ENCODE measurements at regions not wholly inside any gene's neighbourhood (a gene's known extent, or its start where the extent isn't known, plus 50 kb on each side); places are given as distances from the start of the nearest gene placed in this dataset.

DNA sequence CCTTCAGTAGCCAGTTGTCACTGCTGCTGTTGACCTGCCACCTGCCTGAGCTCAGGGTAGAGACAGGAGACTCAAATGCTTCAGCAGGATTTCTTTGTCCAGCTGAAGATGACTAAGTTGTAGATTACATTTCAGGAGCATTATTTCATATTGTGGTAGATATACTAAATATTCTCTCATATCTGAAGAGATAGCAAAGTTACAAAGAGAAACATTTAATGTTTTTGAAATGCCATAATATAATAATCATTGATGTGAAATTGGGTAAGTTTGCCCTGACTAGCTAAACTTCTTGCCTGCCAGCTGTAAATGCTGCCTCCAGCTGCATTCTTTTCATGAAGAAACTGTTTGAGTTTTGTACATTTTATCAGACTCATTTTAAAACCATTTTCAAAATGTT is 247.6 kb upstream of the CNKSR2 start:
- Mint-ChIP-seq H3K27ac (no peak overlapping the region), H3K4me3 (no peak overlapping the region), H3K36me3 (no peaks in the 10 kb centered on the region), H3K9me3 (peaks cover 0 to 3% (median 1%) of the 10 kb centered on the region in 3 donors), H3K27me3 (no peaks in the 10 kb centered on the region), H3K4me1 (no peaks in the 10 kb centered on the region)

DNA sequence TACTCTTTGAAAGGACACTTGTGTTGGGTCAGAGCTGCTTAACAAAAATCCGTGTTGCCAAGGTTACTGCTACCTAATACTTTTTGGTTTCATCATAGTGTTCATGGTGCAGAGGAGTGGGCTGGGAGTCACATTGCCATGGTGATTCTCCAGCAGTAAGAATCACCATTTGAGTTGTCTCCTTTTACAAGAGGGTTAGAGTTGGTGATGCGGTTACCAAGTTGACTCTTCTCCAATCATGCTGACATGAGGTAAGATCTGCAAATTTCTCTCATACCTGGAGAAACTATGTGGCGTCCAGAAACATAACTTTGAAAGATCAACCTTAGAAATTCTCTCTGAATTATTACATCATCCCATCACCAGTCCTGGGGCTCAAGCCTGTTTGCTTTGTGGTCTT is 242.9 kb upstream of the CNKSR2 start:
- no peak overlapping the region for H3K4me3 Mint-ChIP-seq
- H3K9me3 Mint-ChIP-seq: peaks cover 1 to 9% (median 3%) of the 10 kb centered on the region in 3 donors
- no peaks in the 10 kb centered on the region for H3K4me1 Mint-ChIP-seq
- no peaks in the 10 kb centered on the region for H3K27me3 Mint-ChIP-seq
- no peak overlapping the region for H3K27ac Mint-ChIP-seq
- no peaks in the 10 kb centered on the region for H3K36me3 Mint-ChIP-seq

DNA sequence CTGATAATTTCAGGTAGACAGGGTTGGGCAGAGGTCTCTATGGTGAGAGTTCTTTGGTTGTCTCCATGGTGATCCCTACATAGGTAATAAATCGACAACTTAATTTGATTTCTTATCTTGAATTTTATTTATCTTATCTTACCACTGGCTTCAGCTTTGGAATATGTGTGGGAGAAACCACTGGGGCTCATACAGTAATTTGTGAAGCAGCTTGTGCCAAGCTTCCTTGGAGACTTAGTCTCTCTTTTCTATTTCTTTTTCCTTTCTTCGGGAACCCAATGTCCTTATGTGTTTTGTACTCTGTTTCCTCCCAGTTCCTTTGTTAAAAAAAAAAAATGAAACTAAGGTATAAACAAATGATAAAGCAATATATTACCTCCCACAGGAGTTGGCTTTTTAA is 242.4 kb upstream of the CNKSR2 start:
- Mint-ChIP-seq H3K27me3 (no peaks in the 10 kb centered on the region), H3K4me3 (no peak overlapping the region), H3K36me3 (no peaks in the 10 kb centered on the region), H3K4me1 (no peaks in the 10 kb centered on the region), H3K27ac (no peak overlapping the region), H3K9me3 (peaks cover 1 to 9% (median 4%) of the 10 kb centered on the region in 3 donors)

DNA sequence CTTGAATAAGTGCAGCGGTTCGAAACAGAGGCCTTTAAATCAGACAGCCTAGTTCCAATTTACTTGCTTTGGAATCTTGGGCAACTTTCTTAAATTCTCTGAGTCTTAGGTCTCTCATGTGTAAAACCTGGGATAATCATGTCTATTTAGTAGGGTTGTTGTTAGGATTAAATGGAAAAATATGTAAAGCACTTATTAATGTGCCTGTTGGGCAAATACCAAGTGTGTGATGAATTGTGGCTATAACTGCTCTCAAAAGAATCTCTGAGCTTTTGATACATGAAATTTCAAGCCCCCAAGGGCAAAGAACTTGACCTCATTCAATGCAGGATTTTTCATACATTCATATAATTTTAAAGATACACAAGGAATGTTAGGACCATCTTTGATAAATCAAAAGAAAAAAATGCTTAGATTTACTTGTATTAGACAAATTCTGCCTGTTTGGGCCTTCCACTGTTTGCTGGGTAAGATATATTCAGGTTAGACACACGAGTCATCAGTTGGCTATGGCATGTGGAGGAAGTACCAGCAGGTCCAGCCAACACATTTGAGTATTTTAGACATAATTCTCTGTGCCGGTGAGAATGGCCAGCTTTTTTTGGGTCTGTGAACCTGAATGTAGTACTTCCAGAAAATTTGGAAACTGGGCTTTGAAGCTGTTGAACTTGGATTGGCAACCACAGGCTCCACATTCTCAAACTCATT is 241.4 kb upstream of the CNKSR2 start:
- Mint-ChIP-seq H3K27me3 (no peaks in the 10 kb centered on the region), H3K9me3 (peaks cover 1 to 9% (median 4%) of the 10 kb centered on the region in 3 donors), H3K4me1 (no peaks in the 10 kb centered on the region), H3K27ac (no peak overlapping the region), H3K36me3 (no peaks in the 10 kb centered on the region), H3K4me3 (no peak overlapping the region)

DNA sequence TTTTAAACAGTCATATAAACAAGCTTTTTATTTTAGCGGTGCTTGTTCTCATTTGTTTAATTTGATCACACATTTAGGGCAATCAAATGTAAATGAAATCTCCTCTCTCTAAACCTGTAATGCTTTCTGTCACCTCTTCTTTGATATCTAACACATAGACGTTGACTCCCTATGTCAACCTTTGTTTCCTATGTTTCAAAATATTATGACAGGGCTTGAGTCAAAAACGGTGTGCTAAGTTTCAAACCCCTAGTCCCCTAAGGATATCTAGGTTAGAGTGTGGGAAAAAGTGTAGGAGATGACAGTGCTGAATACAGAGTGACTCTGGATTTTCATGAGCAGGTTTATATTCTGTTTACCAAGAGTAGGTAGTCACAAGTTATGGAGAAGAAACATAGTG is 224.0 kb upstream of the CNKSR2 start:
- Mint-ChIP-seq H3K27ac (no peak overlapping the region), H3K4me1 (no peaks in the 10 kb centered on the region), H3K27me3 (peaks cover 4% of the 10 kb centered on the region), H3K4me3 (no peak overlapping the region), H3K9me3 (no peaks in the 10 kb centered on the region), H3K36me3 (no peaks in the 10 kb centered on the region)

DNA sequence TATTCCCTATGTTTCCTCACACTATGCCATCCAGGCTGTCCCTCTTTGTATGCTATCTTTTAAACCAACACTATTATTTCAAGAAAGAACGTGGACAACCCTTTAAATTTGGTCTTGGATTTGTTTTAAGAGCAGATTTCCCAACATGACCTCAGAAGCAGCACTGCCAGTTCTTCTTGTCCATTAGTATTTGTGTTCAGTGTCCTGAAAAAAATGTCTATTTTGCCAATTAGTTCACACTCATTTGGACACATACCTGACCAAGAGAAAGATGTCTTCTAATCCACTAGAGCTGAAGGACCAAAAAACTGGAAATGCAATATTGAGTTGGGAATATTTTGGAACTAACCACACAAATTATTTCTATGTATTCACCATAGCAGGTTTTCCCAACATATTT is 223.2 kb upstream of the CNKSR2 start:
- H3K27me3 Mint-ChIP-seq: peaks cover 4% of the 10 kb centered on the region
- H3K27ac Mint-ChIP-seq: no peak overlapping the region
- H3K4me1 Mint-ChIP-seq: no peaks in the 10 kb centered on the region
- H3K36me3 Mint-ChIP-seq: no peaks in the 10 kb centered on the region
- H3K4me3 Mint-ChIP-seq: no peak overlapping the region
- no peaks in the 10 kb centered on the region for H3K9me3 Mint-ChIP-seq

DNA sequence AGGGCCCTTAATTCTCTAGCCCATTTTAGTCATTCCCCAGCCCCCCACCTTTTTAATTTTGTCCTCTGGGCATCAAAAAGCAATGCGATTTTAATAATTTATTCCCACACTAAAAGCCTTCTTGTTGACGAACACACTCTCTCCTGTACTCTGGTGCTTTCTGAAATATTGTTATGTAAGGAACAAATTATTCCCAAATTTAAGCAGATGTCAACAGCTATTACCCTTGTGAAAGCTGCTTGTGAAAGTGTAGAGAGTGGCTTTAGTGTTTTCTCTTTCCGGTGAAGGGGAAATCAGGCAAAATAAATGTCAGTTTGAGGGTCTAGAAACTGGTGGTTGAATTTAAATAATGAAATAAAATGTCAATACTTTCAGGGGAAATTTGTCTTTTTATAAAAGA is 221.2 kb upstream of the CNKSR2 start:
- Mint-ChIP-seq H3K36me3 (no peaks in the 10 kb centered on the region), H3K4me1 (no peaks in the 10 kb centered on the region), H3K27ac (no peak overlapping the region), H3K27me3 (peaks cover 4% of the 10 kb centered on the region), H3K4me3 (no peak overlapping the region), H3K9me3 (no peaks in the 10 kb centered on the region)

DNA sequence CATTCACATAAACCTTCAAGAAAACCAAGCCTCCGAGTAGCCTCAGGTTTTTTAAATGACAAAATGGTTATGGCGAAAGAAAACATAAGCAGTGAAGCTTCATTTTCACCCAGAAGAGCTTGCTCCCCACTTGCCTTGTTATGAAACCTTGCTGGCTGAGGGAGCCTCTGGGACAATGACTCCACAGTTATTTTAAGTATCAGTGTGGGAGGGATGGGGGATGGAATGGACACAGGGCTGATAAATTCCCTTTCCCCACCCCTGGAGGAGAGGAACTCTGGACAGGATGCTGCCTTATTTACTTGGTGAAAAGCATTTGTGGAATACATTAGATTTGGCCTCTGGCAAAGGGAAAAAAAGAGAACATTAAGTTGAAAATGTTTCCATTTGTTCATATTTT is 220.7 kb upstream of the CNKSR2 start:
- peaks cover 1% of the 10 kb centered on the region for H3K27me3 Mint-ChIP-seq
- H3K9me3 Mint-ChIP-seq: no peaks in the 10 kb centered on the region
- H3K27ac Mint-ChIP-seq: no peak overlapping the region
- H3K36me3 Mint-ChIP-seq: no peaks in the 10 kb centered on the region
- peak overlapping the region in 1 of 4 donors; percentile 46 for H3K4me3 Mint-ChIP-seq
- no peaks in the 10 kb centered on the region for H3K4me1 Mint-ChIP-seq

DNA sequence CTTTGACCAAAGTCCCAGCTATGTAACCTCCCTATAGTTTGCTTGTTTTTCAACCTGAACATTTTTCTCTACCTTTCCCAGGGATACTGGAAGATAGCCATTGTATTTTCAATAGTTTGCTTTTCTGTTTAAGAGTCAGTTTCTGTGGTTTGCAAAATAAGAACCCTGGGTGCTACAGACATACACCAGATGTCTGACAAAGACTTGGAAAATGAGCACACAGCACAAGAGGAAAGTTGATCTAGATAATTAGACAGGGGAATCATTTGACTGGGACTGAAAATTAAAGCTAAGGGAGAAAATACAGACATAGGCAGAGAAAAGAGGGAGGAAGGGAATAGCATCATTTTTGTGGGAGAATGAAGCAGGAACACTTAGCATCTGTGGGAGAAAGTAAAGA is 218.3 kb upstream of the CNKSR2 start:
- Mint-ChIP-seq H3K9me3 (no peaks in the 10 kb centered on the region), H3K27ac (no peak overlapping the region), H3K4me1 (no peaks in the 10 kb centered on the region), H3K36me3 (no peaks in the 10 kb centered on the region), H3K4me3 (no peak overlapping the region), H3K27me3 (peaks cover 1% of the 10 kb centered on the region)

DNA sequence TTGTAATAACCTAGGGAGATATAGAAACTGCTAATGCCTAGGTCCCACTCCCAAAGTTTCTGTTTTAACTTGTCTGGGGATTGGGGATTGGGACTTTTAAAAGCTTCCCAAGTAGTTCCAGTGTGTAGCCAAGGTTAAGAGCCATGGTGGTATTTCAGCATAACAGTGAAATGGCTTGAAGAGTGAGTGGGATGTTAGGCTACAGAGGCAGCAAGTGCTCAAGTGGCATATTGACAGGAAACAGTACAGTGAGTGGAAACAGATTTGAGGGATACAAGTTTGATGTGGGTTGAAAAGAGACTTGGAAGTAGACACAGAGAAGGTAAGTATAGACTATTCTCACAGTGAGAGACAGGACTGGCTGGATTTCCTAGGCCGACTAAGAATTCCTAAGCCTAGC is 217.6 kb upstream of the CNKSR2 start:
- no peak overlapping the region for H3K4me3 Mint-ChIP-seq
- H3K27ac Mint-ChIP-seq: no peak overlapping the region

DNA sequence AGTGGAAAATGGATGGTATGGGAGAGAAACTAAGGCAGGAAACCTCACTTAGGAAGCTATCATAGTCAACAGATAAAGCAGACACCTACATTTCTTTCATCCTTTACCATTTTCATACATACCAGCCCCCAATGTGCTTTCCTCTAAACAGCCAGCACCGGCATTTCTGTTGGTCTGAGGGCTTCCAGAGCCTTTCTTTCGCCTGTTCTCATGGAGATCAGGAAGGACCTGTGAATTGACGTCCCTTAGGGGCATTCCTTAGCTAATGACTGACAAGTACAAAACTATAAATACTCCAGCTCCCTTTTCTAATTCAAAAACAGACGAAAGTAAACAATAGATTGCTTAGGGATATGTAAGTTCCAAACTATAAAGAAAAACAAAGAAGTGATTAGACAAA is 215.5 kb upstream of the CNKSR2 start:
- H3K27ac Mint-ChIP-seq: no peak overlapping the region
- no peaks in the 10 kb centered on the region for H3K36me3 Mint-ChIP-seq
- H3K27me3 Mint-ChIP-seq: peaks cover 1% of the 10 kb centered on the region
- H3K9me3 Mint-ChIP-seq: no peaks in the 10 kb centered on the region
- H3K4me1 Mint-ChIP-seq: no peaks in the 10 kb centered on the region
- no peak overlapping the region for H3K4me3 Mint-ChIP-seq

More for the DNA sequence above, 217.6 kb upstream of the CNKSR2 start:
- Mint-ChIP-seq H3K9me3 (no peaks in the 10 kb centered on the region), H3K4me1 (no peaks in the 10 kb centered on the region), H3K36me3 (no peaks in the 10 kb centered on the region), H3K27me3 (peaks cover 1% of the 10 kb centered on the region)

DNA sequence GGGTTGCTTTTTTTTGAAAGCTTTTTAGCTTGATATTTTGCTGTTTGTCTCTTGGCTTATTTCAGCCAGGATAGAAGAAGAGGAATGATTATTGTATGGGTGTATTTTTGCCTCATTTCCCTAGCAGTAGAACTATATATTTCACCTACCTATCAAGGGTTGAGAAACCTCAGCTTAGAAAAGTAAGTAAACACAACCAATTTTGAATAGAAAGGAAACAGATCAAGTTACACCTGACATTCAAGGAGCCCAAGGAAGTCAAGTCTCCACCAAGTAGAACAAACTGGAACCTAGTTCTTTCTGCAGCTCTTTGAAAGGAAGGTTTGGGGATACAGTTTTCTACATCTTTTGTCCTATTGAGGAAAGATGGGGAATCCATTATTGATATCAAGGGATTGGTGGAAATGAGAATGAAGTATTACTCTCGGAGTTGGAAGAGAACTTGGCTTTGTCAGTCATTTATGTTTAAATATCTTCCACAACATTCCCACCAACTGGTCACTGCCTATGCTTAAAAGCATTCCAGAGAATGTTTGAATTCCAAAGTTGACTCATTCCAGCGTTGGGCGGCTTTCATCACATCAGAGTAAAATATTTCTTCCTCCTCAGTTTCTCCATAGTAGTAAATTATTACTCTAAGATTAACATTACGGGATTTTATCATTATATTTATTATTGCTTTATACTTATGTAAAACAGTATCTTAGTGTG is 207.8 kb upstream of the CNKSR2 start:
- H3K4me3 Mint-ChIP-seq: no peak overlapping the region
- H3K9me3 Mint-ChIP-seq: peaks cover 0 to 2% (median 0%) of the 10 kb centered on the region in 3 donors

DNA sequence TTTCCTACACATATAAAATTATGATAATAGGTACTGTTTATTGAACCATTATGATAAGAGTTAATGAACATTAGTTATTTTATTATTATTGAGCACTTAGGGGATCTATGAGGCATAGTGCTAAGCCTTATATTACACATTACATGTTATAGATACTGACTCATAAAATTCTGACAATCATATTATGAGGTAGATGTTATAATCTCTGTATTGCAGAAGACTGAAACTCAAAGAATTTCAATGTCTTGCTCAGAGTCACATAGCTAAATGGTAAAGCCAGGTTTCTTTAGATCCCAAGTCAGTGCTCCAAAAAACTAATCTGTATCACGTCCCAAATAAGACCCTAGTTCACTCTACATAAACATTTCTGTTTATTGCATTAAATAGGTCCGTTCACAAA is 207.2 kb upstream of the CNKSR2 start:
- peaks cover 0 to 2% (median 0%) of the 10 kb centered on the region in 3 donors for H3K9me3 Mint-ChIP-seq
- no peaks in the 10 kb centered on the region for H3K27me3 Mint-ChIP-seq
- H3K4me1 Mint-ChIP-seq: no peaks in the 10 kb centered on the region
- H3K36me3 Mint-ChIP-seq: no peaks in the 10 kb centered on the region
- no peak overlapping the region for H3K4me3 Mint-ChIP-seq
- no peak overlapping the region for H3K27ac Mint-ChIP-seq

More for the DNA sequence above, 207.8 kb upstream of the CNKSR2 start:
- Mint-ChIP-seq H3K4me1 (no peaks in the 10 kb centered on the region), H3K27ac (no peak overlapping the region), H3K36me3 (no peaks in the 10 kb centered on the region), H3K27me3 (no peaks in the 10 kb centered on the region)

DNA sequence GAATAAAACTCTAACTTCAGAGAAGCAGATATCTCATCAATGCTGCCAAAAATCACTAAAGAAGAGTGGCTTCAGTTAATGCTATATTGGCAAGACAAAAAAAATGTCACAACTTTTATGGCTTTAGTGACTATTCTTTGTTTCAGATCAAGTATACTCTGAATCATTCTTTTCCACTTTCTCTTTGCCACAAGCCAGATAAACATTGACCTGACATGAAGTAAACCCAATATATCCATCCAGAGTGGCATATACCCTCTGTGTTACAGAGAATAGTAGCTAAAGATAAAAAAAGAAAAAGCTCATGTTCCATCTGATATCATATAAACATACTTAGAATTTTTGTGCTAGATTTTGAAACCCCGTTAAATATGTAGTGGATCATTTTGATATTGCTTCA is 206.7 kb upstream of the CNKSR2 start:
- Mint-ChIP-seq H3K36me3 (no peaks in the 10 kb centered on the region), H3K4me3 (no peak overlapping the region), H3K9me3 (peaks cover 0 to 2% (median 2%) of the 10 kb centered on the region in 3 donors), H3K27me3 (no peaks in the 10 kb centered on the region), H3K4me1 (no peaks in the 10 kb centered on the region), H3K27ac (no peak overlapping the region)

DNA sequence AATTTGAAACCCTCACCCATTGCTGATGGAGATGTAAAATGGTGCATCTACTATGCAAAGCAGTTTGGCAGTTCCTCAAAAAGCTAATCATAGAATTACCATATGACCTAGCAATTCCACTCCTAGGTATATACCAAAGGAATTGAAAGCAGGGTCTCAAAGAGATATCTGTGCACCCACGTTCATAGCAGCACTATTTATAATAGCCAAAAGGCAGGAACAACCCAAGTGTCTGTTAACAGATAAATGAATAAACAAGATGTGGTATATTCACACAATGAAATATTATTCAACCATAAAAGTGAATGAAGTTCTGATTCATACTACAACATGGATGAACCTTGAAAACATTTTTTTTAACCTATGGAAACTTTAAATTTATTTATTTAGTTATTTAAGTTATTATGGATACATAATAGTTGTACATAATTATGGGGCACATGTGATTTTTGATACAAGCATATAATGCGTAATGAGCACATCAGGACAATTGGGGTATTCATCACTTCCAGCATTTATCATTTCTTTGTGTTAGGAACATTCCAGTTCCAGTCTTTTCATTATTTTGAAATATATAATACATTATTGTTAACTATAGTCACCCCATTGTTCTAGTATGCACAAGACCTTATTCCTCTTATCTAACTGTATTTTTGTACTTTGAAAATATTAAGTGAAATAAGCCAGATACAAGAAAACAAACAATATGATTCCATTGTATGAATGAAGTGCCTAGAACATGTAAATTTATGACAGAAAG is 205.6 kb upstream of the CNKSR2 start:
- Mint-ChIP-seq H3K27me3 (no peaks in the 10 kb centered on the region), H3K27ac (no peak overlapping the region), H3K4me1 (no peaks in the 10 kb centered on the region), H3K4me3 (no peak overlapping the region), H3K9me3 (peaks cover 0 to 2% (median 2%) of the 10 kb centered on the region in 3 donors), H3K36me3 (no peaks in the 10 kb centered on the region)
